ENCODE measurements at regions not wholly inside any gene's neighbourhood (a gene's known extent, or its start where the extent isn't known, plus 50 kb on each side); places are given as distances from the start of the nearest gene placed in this dataset.

GRCh38 chr7:81583882-81584533 lies 185.8 kb downstream of the HGF start:
- no peaks in the 10 kb centered on the region for H3K27me3 ChIP-seq
- intact Hi-C loops (cut with DNase I): no loop called here
- 86 to 89% (median 87%) methylated on average over 2 of the region's 2 CpGs for WGBS, 3 donors
- no peaks in the 10 kb centered on the region for H3K9me3 ChIP-seq
- H3K4me3 ChIP-seq: no peak overlapping the region
- no peak overlapping the region for H3K27ac ChIP-seq
- DNase-seq: no peak
- H3K36me3 ChIP-seq: no peaks in the 10 kb centered on the region
- no peak for TF ChIP-seq EP300 (IDR thresholded peaks at IDR 0.05)
- no peak for TF ChIP-seq POLR2A (IDR thresholded peaks at IDR 0.05)
- no peak for TF ChIP-seq CTCF (IDR thresholded peaks at IDR 0.05)
- H3K4me1 ChIP-seq (ENCODE audit: insufficient read depth): no peaks in the 10 kb centered on the region

- no peaks in the 10 kb centered on the region for H3K27me3 ChIP-seq
- 41 to 74% (median 73%) methylated on average over 1 of the region's 1 CpG for WGBS, 3 donors
- H3K4me1 ChIP-seq (ENCODE audit: insufficient read depth): no peaks in the 10 kb centered on the region
- intact Hi-C loops (cut with DNase I): no loop called here
- H3K27ac ChIP-seq: no peak overlapping the region
- TF ChIP-seq CTCF (IDR thresholded peaks at IDR 0.05): no peak
- no peak for TF ChIP-seq POLR2A (IDR thresholded peaks at IDR 0.05)
- H3K36me3 ChIP-seq: no peaks in the 10 kb centered on the region
- no peak for DNase-seq
- H3K4me3 ChIP-seq: no peak overlapping the region
- H3K9me3 ChIP-seq: no peaks in the 10 kb centered on the region
These were observed 186.8 kb downstream of the HGF start for GRCh38 chr7:81583090-81583489.

GRCh38 chr7:81577642-81578340 lies 192.1 kb downstream of the HGF start:
- intact Hi-C loops (cut with DNase I): no loop called here
- Histone ChIP-seq H3K27ac (no peak overlapping the region), H3K4me3 (no peak overlapping the region), H3K4me1 (ENCODE audit: insufficient read depth) (no peaks in the 10 kb centered on the region), H3K9me3 (no peaks in the 10 kb centered on the region), H3K27me3 (no peaks in the 10 kb centered on the region), H3K36me3 (no peaks in the 10 kb centered on the region)
- no peak for TF ChIP-seq POLR2A (IDR thresholded peaks at IDR 0.05)
- no peak for TF ChIP-seq EP300 (IDR thresholded peaks at IDR 0.05)
- TF ChIP-seq CTCF (IDR thresholded peaks at IDR 0.05): no peak
- 81 to 90% (median 89%) methylated on average over 2 of the region's 2 CpGs for WGBS, 3 donors
- DNase-seq: no peak

- WGBS, 3 donors: 65 to 71% (median 66%) methylated on average over 6 of the region's 6 CpGs
- H3K36me3 ChIP-seq: no peaks in the 10 kb centered on the region
- no peak overlapping the region for H3K27ac ChIP-seq
- TF ChIP-seq EP300 (IDR thresholded peaks at IDR 0.05) (no peak), POLR2A (IDR thresholded peaks at IDR 0.05) (no peak), CTCF (IDR thresholded peaks at IDR 0.05) (no peak)
- intact Hi-C loops (cut with DNase I): no loop called here
- no peaks in the 10 kb centered on the region for H3K4me1 ChIP-seq (ENCODE audit: insufficient read depth)
- no peaks in the 10 kb centered on the region for H3K27me3 ChIP-seq
- H3K9me3 ChIP-seq: no peaks in the 10 kb centered on the region
- DNase-seq: no peak
- H3K4me3 ChIP-seq: no peak overlapping the region
These were observed 195.0 kb downstream of the HGF start for GRCh38 chr7:81574723-81575326.

Data from ovary (tissue), 7 donors.